Esophagus squamous epithelium (tissue), 5 donors: ENCODE measurements at regions not wholly inside any gene's neighbourhood (a gene's known extent, or its start where the extent isn't known, plus 50 kb on each side); places are given as distances from the start of the nearest gene placed in this dataset.
"Not testable (repeated sequence)": the region's sequence is repeated elsewhere in the genome, so short reads cannot be mapped to it uniquely, and the experiment has no call there.

Experiments
- DNase-seq: peaks from one replicate; lab custom pipeline; 2025; lab: John Stamatoyannopoulos, UW
- H3K27ac ChIP-seq, 4 donors: fragments of 200-600 bp; sonication (generic); one replicate each; pipeline ENCODE4 v1.5.1; 2016 to 2019; ENCODE audit warnings: mild to moderate bottlenecking in 1 of 4
- H3K27me3 ChIP-seq, 4 donors: fragments of 200-600 bp; sonication (generic); 1 replicate in 3 of 4; 2 replicates in 1 of 4; pipeline versions ENCODE4 v1.5.1 to v1.6.0; 2017 to 2021; ENCODE audit warnings: antibody characterized with exemption in 1 of 4
- H3K36me3 ChIP-seq, 3 donors: fragments of 200-600 bp; sonication (generic); one replicate each; pipeline ENCODE4 v1.5.1; 2016 to 2019
- H3K4me1 ChIP-seq, 3 donors: fragments of 200-600 bp; sonication (generic); one replicate each; pipeline ENCODE4 v1.5.1; 2017 to 2019
- H3K4me3 ChIP-seq, 4 donors: fragments of 200-600 bp; sonication (generic); 1 replicate in 3 of 4; 2 replicates in 1 of 4; pipeline ENCODE4 v1.5.1; 2016 to 2019; ENCODE audit warnings: mild to moderate bottlenecking in 2 of 4, moderate library complexity in 1 of 4
- H3K9me3 ChIP-seq, 3 donors: fragments of 200-600 bp; sonication (generic); one replicate each; pipeline ENCODE4 v1.5.1; 2016 to 2019
- whole genome bisulfite sequencing, 2 donors: methylation state at CpG; one replicate each; pipeline ENCODE4 v1.1.5; 2018; 5-methylcytosine and 5-hydroxymethylcytosine counted together
- intact Hi-C: fragments of 100-400 bp; cut with DNase I; formaldehyde crosslinking; loops from one replicate; pipeline ENCODE4 v1.15.0; 2022
- donor health status: DM: yes; HTN: yes; CAD: no.

GRCh38 chr1:149665528-149665927 lies 81.9 kb downstream of the PPIAL4C start:
- H3K27me3 ChIP-seq, intact Hi-C loops, H3K4me1 ChIP-seq, H3K9me3 ChIP-seq, H3K27ac ChIP-seq, DNase-seq, H3K36me3 ChIP-seq, H3K4me3 ChIP-seq: not testable (repeated sequence)
- 96% methylated on average over 2 of the region's 2 CpGs; no CpG with 5 or more reads in 1 of the 2 donors for WGBS, 2 donors

GRCh38 chr1:149673231-149673909 lies 89.7 kb downstream of the PPIAL4C start:
- intact Hi-C loops, H3K27ac ChIP-seq, H3K4me3 ChIP-seq, DNase-seq, H3K36me3 ChIP-seq, H3K4me1 ChIP-seq, H3K9me3 ChIP-seq, H3K27me3 ChIP-seq: not testable (repeated sequence)
- 0 to 63% methylated on average over 1 to 3 of the region's 4 CpGs for WGBS, 2 donors

GRCh38 chr1:149674921-149675320 lies 91.3 kb downstream of the PPIAL4C start:
- DNase-seq, H3K36me3 ChIP-seq, H3K27ac ChIP-seq, H3K9me3 ChIP-seq, intact Hi-C loops, H3K27me3 ChIP-seq, H3K4me1 ChIP-seq, H3K4me3 ChIP-seq: not testable (repeated sequence)
- no CpG with 5 or more reads among the region's 23 CpGs for WGBS, 2 donors

GRCh38 chr1:149677359-149677758 lies 93.7 kb downstream of the PPIAL4C start:
- H3K27me3 ChIP-seq, H3K27ac ChIP-seq, H3K36me3 ChIP-seq, DNase-seq, H3K9me3 ChIP-seq, intact Hi-C loops, H3K4me1 ChIP-seq, H3K4me3 ChIP-seq: not testable (repeated sequence)
- WGBS, 2 donors: 62 to 71% methylated on average over 5 of the region's 5 CpGs

- H3K9me3 ChIP-seq, H3K4me3 ChIP-seq, H3K27me3 ChIP-seq, DNase-seq, intact Hi-C loops, H3K27ac ChIP-seq, H3K36me3 ChIP-seq, H3K4me1 ChIP-seq: not testable (repeated sequence)
- WGBS, 2 donors: no CpG with 5 or more reads among the region's 3 CpGs
These were observed 95.8 kb upstream of the FCGR1A start for GRCh38 chr1:149686593-149687238.

- H3K27ac ChIP-seq, DNase-seq, H3K4me1 ChIP-seq, intact Hi-C loops, H3K9me3 ChIP-seq, H3K4me3 ChIP-seq, H3K36me3 ChIP-seq, H3K27me3 ChIP-seq: not testable (repeated sequence)
- WGBS, 2 donors: no CpG with 5 or more reads among the region's 6 CpGs
These were observed 91.1 kb upstream of the FCGR1A start for GRCh38 chr1:149691399-149691798.

GRCh38 chr1:149692804-149693539 lies 89.5 kb upstream of the FCGR1A start:
- H3K4me1 ChIP-seq, H3K27ac ChIP-seq, H3K4me3 ChIP-seq, DNase-seq, H3K9me3 ChIP-seq, H3K36me3 ChIP-seq, intact Hi-C loops, H3K27me3 ChIP-seq: not testable (repeated sequence)
- WGBS, 2 donors: 80 to 93% methylated on average over 4 to 9 of the region's 17 CpGs

- WGBS, 2 donors: 37% methylated on average over 2 of the region's 3 CpGs; no CpG with 5 or more reads in 1 of the 2 donors
- H3K9me3 ChIP-seq, H3K4me1 ChIP-seq, DNase-seq, intact Hi-C loops, H3K27ac ChIP-seq, H3K4me3 ChIP-seq, H3K36me3 ChIP-seq, H3K27me3 ChIP-seq: not testable (repeated sequence)
These were observed 87.4 kb upstream of the FCGR1A start for GRCh38 chr1:149695066-149695465.

GRCh38 chr1:149700220-149700619 lies 82.3 kb upstream of the FCGR1A start:
- H3K4me3 ChIP-seq, H3K9me3 ChIP-seq, H3K4me1 ChIP-seq, H3K27me3 ChIP-seq, DNase-seq, intact Hi-C loops, H3K27ac ChIP-seq, H3K36me3 ChIP-seq: not testable (repeated sequence)
- no CpG with 5 or more reads among the region's 24 CpGs for WGBS, 2 donors

- H3K27me3 ChIP-seq, H3K36me3 ChIP-seq, H3K4me3 ChIP-seq, H3K4me1 ChIP-seq, H3K27ac ChIP-seq, H3K9me3 ChIP-seq, DNase-seq, intact Hi-C loops: not testable (repeated sequence)
- WGBS, 2 donors: no CpG with 5 or more reads among the region's 58 CpGs
These were observed 81.6 kb upstream of the FCGR1A start for GRCh38 chr1:149700677-149701567.

GRCh38 chr1:149708192-149708853 lies 74.2 kb upstream of the FCGR1A start:
- DNase-seq: not testable (repeated sequence)
- WGBS, 2 donors: 11 to 14% methylated on average over 2 to 7 of the region's 22 CpGs

GRCh38 chr1:149711651-149712050 lies 70.8 kb upstream of the FCGR1A start:
- H3K4me1 ChIP-seq, H3K36me3 ChIP-seq, H3K27ac ChIP-seq, intact Hi-C loops, DNase-seq, H3K4me3 ChIP-seq, H3K27me3 ChIP-seq, H3K9me3 ChIP-seq: not testable (repeated sequence)
- WGBS, 2 donors: no CpG with 5 or more reads among the region's 12 CpGs

More at GRCh38 chr1:149708192-149708853, 74.2 kb upstream of the FCGR1A start:
- H3K9me3 ChIP-seq, intact Hi-C loops, H3K36me3 ChIP-seq, H3K27me3 ChIP-seq, H3K4me1 ChIP-seq: not testable (repeated sequence)
- H3K27ac ChIP-seq: peak overlapping the region in 1 of 4 donors; percentile 42
- H3K4me3 ChIP-seq: peak overlapping the region in 2 of 4 donors; percentile 15 to 20
